ENCODE measurements at regions not wholly inside any gene's neighbourhood (a gene's known extent, or its start where the extent isn't known, plus 50 kb on each side); places are given as distances from the start of the nearest gene placed in this dataset.
"Not testable (repeated sequence)": the region's sequence is repeated elsewhere in the genome, so short reads cannot be mapped to it uniquely, and the experiment has no call there.

DNA sequence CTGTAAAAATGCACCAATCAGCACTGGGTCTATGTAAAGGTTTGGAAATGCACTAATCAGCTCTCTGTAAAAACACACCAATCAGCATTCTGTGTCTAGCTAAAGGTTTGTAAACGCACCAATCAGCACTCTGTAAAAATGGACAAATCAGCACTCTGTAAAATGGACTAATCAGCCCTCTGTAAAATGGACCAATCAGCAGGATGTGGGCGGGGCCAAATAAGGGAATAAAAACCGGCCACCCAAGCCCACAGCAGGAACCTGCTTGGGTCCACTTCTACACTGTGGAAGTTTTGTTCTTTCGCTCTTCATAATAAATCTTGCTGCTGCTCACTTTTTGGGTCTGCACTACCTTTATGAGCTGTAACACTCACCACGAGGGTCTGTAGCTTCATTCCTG, 101.0 kb downstream of the SMC2 start:
- ATAC-seq (ENCODE audit: poor library complexity); intact Hi-C loops (cut with DNase I): not testable (repeated sequence)

DNA sequence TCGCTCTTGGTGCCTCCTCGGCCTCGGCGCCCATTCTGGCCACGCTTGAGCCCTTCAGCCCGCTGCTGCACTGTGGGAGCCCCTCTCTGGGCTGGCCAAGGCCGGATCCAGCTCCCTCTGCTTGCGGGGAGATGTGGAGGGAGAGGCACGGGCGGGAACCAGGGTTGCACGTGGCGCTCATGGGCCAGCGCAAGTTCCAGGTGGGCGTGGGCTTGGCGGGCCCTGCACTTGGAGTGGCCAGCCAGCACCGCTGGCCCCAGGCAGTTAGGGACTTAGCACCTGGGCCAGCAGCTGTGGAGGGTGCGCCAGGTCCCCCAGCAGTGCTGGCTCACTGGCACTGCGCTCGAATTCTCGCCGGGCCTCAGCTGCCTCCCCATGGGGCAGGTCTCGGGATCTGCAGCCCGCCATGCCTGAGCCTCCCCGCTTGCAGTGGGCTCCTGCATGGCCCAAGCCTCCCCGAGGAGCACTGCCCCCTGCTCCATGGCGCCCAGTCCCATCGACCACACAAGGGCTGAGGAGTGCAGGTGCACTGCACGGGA, 106.4 kb downstream of the SMC2 start:
- intact Hi-C loops (cut with DNase I): no loop called here
- no peak for ATAC-seq (ENCODE audit: poor library complexity)

More for the DNA sequence above, 101.0 kb downstream of the SMC2 start:
- not testable (repeated sequence) for DNase-seq

DNA sequence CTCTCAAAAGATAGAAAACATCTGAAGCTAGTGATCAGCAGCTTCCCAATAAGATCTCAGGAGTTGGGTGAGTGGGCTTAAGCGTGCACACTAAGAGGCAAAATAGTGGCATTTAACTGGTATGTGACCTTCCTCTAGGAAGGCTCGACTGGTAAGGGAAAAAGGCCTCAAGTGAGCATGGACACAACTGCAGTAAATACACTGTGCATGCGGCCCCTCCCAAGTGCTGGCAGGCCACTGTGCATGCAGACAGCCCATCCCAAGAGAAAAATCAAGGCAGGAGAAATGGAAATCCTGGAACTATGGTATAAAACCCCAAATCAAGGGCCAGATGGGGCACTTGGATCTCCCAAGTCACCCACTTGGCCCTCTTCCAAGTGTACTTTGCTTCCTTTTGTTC, 112.7 kb downstream of the SMC2 start:
- no peak for DNase-seq
- intact Hi-C loops (cut with DNase I): no loop called here
- no peak for ATAC-seq (ENCODE audit: poor library complexity)

More for the DNA sequence above, 106.4 kb downstream of the SMC2 start:
- DNase-seq: no peak

DNA sequence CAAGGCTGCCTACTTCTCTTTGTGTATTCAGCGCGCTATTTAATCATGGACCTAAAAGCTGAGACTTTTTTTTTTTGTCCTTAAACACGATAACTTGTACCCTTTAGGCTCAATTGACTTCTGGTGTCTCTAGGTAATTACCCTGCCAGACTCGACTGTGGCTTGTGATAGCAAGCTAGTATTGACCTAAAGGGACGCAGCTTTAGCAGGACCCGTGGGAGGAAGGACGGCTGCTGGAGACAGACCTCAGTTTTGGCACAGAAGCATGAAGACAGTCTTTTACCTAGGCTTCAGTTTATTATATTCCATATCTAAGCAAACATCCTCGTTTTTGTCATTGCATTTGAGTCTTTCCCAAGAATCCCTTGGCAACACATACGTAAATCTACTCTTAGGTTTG, 115.3 kb downstream of the SMC2 start:
- intact Hi-C loops (cut with DNase I): no loop called here
- ATAC-seq (ENCODE audit: poor library complexity): no peak

DNA sequence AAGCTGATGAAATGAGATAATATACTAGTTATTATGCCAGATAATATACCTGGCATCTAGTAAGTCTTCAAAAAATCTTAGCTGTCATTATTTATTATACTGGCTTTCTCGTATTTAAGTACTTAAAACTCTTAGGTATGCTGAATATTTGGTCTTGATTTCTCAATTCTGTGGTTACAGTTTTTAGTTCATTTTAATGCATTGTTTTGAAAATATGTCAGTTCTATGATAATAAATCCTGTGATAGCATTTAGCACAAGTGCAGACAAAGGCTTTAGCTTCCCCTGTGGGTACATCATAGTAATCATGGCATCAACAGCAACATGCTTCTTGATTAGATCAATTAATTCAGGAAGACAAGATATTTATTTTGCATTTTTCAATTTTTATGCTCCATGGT, 133.0 kb downstream of the SMC2 start:
- intact Hi-C loops (cut with DNase I): no loop called here
- DNase-seq: no peak
- no peak for ATAC-seq (ENCODE audit: poor library complexity)

More for the DNA sequence above, 115.3 kb downstream of the SMC2 start:
- DNase-seq: no peak

DNA sequence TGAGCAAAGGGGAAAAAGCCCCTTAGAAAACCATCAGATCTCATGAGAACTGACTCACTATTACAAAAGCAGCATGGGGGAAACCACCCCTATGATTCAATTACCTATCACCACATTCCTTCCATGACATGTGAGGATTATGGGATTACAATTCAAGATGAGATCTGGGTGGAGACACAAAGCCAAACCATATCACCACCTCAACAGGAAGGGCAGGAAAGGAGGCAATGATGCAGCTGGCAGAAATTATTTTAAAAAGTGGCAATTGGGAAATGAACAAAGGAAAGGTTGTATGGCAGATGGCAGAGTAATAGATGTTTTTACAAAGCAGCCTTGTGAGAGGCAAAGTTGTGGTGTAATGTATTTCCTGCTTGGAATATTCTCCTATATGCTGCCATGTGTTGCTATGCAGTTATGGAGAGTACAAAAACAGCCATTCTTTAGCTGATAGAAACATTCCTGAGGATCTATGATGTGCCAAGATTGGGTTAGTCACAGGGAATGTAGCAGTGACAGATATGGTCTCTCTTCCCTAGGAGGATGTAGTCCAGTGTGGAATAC, 138.8 kb downstream of the SMC2 start:
- ATAC-seq (ENCODE audit: poor library complexity) (no peak), DNase-seq (no peak)
- intact Hi-C loops (cut with DNase I): no loop called here

DNA sequence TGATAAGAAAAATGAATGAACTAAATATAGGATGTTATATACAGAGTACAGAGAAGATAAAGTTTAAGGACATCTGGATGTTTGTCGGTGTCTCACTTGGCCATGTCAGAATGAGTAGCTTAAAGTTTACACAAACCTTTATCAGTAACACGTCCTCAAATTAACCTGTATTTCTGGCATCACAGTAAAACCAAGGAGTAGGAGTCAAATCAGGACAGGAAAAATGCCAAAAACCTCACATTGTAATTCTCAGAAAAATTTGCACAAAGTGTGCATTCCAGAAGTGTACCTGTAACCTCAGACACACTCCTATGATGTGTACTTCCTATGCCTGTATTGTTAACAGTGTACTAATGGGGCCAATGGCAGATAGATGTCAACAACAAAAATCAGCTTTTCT, 139.3 kb downstream of the SMC2 start:
- ATAC-seq (ENCODE audit: poor library complexity): no peak
- DNase-seq: no peak
- intact Hi-C loops (cut with DNase I): no loop called here

DNA sequence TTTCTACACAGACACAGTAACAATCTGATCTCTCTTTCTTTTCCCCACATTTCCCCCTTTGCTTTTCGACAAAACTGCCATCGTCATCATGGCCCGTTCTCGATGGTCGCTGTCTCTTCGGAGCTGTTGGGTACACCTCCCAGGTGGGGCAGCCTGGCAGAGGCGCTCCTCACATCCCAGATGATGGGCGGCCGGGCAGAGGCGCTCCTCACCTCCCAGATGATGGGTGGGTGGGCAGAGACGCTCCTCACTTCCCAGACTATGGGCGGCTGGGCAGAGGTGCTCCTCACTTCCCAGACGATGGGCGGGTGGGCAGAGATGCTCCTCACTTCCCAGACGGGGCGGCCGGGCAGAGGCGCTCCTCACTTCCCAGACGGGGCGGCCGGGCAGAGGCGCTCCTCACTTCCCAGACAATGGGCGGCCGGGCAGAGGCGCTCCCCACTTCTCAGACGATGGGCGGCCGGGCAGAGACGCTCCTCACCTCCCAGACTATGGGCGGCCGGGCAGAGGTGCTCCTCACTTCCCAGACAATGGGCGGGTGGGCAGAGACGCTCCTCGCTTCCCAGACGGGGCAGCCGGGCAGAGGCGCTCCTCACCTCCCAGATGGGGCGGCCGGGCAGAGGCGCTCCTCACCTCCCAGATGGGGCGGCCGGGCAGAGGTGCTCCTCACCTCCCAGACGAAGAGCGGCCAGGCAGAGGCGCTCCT, 140.7 kb downstream of the SMC2 start:
- ATAC-seq (ENCODE audit: poor library complexity); DNase-seq; intact Hi-C loops (cut with DNase I): not testable (repeated sequence)

DNA sequence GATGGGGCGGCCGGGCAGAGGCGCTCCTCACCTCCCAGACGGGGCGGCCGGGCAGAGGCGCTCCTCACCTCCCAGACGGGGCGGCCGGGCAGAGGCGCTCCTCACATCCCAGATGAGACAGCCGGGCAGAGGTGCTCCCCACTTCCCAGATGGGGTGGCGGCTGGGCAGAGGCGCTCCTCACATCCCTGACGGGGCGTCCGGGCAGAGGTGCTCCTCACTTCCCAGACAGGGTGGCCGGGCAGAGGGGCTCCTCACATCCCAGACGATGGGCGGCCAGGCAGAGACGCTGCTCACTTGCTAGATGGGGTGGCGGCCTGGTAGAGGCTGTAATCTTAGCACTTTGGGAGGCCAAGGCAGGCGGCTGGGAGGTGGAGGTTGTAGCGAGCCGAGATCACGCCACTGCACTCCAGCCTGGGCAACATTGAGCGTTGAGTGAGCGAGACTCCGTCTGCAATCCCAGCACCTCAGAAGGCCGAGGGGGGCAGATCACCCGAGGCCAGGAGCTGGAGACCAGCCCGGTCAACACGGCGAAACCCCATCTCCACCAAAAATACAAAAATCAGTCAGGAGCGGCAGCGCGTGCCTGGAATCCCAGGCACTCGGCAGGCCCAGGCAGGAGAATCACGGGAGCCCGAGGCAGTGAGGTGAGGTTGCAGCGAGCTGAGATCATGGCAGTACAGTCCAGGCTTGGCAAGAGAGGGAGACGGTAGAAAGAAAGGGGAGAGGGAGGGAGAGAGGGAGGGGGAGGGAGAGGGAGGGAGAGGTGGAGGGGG, 141.4 kb downstream of the SMC2 start:
- ATAC-seq (ENCODE audit: poor library complexity); intact Hi-C loops (cut with DNase I); DNase-seq: not testable (repeated sequence)

DNA sequence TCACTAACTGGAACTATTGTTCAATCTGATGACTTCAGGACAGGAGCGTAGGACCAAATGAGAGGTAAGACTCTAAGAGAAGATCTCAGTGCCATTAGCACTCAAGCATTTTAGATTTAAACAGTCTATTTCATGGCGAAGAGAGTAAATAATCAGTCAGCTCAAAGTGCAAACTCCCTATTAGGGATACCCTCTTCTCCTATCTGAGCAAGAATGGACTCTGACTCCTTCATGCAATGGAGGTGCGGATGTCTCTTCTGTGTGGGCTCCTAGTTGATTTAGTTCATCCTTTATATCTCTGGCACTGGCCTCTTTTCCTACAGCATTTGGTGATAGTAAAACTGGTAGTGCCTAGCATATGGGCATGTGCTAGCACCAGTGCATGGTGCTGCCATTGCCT, 144.6 kb downstream of the SMC2 start:
- no peak for DNase-seq
- intact Hi-C loops (cut with DNase I): no loop called here
- no peak for ATAC-seq (ENCODE audit: poor library complexity)

DNA sequence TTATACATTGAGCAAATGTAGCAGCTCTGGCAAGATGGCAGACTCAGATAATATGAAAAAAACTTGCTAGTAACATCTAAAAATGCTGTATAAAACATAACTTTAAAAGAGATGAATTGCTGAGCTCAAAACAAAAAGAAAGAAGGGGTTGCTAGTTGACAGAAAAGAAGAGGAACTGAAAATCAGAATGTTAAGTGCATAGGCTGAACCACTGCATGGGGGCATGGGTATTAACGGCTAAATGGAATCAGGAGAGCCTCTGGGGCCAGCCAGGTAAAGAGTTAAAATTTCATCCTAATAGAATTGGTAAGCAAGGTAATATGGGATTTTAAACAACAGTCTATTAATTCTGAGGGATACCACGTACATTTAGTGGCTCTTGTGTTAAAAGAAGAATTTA, 146.8 kb downstream of the SMC2 start:
- DNase-seq (no peak), ATAC-seq (ENCODE audit: poor library complexity) (no peak)
- intact Hi-C loops (cut with DNase I): no loop called here

DNA sequence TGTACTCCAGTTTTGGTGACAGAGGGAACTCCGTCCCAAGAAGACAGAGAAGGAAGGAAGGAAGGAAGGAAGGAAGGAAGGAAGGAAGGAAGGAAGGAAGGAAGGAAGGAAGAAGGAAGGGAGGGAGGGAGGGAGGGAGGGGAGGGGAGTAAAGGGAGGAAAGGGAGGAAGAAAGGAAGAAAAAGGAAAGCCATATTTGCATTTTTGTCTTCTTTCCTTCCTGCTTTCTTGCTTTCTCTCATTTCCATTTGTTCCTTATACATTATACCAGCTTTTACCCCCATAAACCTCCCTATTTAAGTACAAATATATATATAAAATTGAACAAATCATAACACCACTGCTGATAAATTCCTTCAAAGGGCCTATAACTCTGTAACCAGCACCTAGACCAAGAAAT, 151.8 kb downstream of the SMC2 start:
- no peak for DNase-seq
- ATAC-seq (ENCODE audit: poor library complexity): no peak
- intact Hi-C loops (cut with DNase I): no loop called here

DNA sequence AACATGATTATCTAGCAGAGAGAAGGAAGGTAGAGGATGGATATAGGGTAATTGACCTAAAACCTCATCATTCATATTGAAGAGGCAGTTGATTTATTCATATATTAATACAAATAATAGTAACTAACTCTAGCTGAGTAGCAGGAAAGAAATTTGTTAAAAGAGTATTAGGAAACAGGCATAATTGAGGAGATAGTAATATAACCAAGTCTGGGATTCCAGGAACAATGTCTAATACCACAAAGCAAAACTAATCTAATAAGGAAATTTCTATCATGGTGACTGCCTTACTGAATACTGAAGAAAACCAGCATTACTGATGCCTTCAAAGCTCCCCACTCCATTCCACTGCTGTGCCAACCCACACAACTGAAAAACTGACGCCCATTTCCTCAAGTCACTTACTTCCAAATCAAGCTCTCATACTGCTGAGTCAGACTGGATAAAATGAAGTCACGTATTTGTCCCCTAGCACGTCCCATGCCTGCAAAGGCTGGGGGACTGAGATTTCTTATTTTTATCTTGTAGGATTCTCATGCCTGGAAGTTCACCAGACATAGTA, 153.9 kb downstream of the SMC2 start:
- DNase-seq (no peak), ATAC-seq (ENCODE audit: poor library complexity) (no peak)
- intact Hi-C loops (cut with DNase I): no loop called here

DNA sequence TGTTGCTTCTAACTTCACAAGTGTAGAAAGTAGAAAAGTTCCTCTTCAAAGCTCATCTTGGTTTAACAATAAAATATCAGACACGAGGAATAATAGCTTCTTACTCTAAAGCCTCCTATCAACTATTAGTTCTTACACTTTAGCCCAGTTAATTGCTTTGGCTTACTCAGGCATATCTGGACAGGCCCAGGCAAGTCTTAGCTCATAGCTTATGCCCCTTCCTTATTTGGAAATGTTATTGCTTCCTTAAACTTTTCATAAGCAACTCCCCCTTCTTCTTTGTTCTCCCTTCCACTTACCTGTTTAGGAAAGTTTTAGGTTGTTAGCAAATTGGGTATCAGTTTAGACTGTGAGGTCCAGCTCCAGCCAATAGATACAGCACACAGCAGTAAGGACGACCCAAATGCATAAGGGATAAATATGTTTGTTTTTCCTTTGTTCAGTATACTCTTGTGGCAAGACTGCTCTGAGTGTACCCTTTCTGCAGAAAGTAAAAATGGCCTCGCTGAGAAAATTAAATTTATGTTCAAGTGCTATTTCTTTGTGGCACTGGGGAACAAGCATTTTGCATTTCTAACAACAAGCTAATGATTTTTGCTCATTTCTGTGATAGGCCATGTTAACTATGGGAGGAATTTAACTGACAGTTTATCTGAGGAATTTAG, 162.1 kb downstream of the SMC2 start:
- intact Hi-C loops (cut with DNase I): no loop called here
- DNase-seq: no peak
- no peak for ATAC-seq (ENCODE audit: poor library complexity)

DNA sequence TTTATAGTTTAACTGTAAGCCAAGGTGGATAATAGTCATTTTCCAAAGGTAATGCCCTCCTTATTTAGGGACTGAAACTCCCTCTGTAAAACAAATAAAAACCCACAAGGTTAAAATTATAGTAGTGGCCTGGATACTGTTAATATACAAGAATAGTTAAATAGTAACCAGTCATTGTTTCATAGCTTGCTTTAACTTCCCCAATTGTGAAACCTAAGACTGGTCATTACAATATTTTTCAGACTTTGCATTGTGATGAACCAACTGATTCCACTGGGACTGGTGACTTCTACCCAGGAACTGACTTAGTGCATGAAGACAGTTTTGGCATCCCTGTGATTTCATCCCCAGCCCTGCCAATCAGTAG, 162.6 kb downstream of the SMC2 start:
- no peak for ATAC-seq (ENCODE audit: poor library complexity)
- intact Hi-C loops (cut with DNase I): no loop called here
- DNase-seq: no peak

DNA sequence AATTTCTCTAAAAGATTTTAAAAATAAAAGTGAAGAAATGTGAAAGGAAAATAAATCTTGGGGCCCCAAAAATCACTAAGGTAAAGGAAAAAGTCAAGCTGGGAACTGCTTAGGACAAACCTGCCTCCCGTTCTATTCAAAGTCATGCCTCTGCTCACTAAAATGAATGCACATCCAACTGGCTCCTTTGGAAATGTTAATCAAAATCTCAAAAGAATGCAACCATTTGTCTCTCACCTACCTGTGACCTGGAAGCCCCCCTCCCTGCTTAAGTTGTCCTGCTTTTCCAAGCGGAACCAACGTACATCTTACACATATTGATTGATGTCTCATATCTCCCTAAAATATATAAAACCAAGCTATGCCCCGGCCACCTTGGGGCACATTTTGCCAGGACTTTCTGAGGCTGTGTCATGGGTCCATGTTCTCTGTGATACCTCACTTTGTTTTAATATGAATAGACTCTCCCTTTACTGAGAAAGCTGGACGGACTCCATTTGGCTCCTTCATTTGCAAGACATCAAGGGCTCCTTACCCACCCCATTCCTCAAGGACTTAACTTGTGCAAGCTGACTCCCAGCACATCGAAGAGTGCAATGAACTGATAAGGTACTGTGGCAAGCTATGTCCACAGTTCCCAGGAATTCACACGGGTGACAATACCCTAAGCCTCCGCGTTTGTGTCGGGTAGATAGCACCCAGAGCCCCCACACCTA, 164.3 kb downstream of the SMC2 start:
- intact Hi-C loops (cut with DNase I): no loop called here
- no peak for ATAC-seq (ENCODE audit: poor library complexity)

DNA sequence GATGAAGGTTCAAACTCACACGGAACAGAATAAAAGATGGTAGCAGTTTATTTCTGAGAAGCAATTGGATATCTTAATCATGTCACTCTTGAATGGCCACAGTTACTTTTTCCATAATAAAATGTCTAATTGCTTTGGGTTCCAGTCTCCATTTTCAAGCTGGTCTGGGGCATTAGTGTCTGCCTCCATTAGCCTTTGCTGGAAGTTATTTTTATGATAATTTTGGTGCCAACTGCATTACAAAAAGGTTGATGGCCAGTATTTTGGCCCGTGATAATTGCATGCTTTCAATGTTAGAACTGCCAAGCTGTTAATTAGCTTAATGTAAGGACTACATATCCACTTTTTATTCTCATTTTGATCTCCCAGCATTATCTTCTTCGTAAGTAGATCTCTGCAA, 165.9 kb downstream of the SMC2 start:
- DNase-seq: no peak
- intact Hi-C loops (cut with DNase I): no loop called here
- ATAC-seq (ENCODE audit: poor library complexity): no peak

More for the DNA sequence above, 164.3 kb downstream of the SMC2 start:
- DNase-seq: no peak

DNA sequence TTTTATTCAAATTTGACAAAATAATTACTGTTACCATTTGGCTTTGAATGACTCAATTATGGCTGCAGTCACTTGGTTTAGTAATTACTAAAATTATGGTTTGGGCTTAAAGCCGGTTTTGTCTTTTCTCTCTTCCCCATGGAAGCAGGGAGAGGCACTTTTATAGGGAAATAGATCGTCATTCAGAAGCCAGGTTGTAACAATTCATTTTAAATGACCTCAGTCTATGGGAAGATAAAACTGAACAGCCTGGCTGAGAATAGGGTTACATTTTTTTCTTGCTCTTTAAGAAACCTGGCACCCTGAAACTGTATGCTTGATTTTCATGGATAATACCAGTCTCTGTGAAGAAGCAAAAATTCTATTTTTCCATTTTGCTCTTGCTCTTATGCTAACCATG, 169.8 kb downstream of the SMC2 start:
- no peak for DNase-seq
- ATAC-seq (ENCODE audit: poor library complexity): no peak
- intact Hi-C loops (cut with DNase I): no loop called here

Measured in Right ventricle myocardium superior (tissue), 1 donor.